ENCODE measurements at regions not wholly inside any gene's neighbourhood (a gene's known extent, or its start where the extent isn't known, plus 50 kb on each side); places are given as distances from the start of the nearest gene placed in this dataset.

DNA sequence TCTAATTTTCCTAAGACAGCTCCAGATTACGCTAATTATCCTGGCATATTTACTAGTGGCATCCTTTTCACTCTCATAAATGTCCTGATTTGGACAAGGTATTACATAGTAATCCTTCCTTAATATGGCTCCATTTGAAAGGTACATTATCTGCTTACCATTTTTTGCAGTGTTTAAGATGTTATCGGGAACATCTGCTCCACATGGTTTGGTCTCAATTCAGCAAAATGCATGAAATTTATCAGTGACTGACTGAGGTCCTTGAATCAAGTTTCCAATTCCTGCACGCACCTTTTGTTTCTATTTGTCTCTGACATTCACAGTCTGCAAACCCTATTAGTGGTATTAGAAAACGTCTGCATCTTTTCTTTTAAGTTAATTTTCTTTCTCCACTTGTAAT lies 384.1 kb upstream of the KIAA1217 start:
- TF ChIP-seq REST (IDR thresholded peaks at IDR 0.05; ENCODE audit: low read depth): no peak
- TF ChIP-seq TEAD4 (IDR thresholded peaks at IDR 0.05): no peak
- no peak for TF ChIP-seq TAF1 (IDR thresholded peaks at IDR 0.05; ENCODE audit: low read depth)
- no peak for TF ChIP-seq EGR1 (IDR thresholded peaks at IDR 0.05)
- TF ChIP-seq FOXM1 (IDR thresholded peaks at IDR 0.05; ENCODE audit: borderline replicate concordance, low read depth): no peak

Data from Ishikawa (cell line).